ENCODE measurements at regions not wholly inside any gene's neighbourhood (a gene's known extent, or its start where the extent isn't known, plus 50 kb on each side); places are given as distances from the start of the nearest gene placed in this dataset.

DNA sequence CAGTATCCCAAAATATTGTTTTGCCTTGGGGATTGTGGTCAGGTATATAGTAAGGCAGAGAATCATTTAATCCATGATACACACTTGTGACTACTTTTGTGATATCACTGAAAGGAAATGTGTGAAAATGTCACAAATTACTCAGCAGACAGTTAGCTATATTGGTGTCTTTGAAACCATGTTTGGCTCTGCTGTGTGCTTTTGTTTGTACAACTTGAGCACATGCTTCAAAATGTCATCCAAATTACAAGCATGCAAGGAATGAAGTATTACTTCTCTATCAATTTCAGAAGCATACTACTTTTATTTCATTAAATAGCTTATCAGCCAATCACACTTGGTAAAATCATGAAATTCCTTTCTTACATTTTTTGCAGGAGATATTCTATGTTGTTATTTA lies 619.0 kb upstream of the AGTR1 start:
- no peak for TF ChIP-seq POLR2A (IDR thresholded peaks at IDR 0.05)
- TF ChIP-seq, protein P1, sequence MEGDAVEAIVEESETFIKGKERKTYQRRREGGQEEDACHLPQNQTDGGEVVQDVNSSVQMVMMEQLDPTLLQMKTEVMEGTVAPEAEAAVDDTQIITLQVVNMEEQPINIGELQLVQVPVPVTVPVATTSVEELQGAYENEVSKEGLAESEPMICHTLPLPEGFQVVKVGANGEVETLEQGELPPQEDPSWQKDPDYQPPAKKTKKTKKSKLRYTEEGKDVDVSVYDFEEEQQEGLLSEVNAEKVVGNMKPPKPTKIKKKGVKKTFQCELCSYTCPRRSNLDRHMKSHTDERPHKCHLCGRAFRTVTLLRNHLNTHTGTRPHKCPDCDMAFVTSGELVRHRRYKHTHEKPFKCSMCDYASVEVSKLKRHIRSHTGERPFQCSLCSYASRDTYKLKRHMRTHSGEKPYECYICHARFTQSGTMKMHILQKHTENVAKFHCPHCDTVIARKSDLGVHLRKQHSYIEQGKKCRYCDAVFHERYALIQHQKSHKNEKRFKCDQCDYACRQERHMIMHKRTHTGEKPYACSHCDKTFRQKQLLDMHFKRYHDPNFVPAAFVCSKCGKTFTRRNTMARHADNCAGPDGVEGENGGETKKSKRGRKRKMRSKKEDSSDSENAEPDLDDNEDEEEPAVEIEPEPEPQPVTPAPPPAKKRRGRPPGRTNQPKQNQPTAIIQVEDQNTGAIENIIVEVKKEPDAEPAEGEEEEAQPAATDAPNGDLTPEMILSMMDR (IDR thresholded peaks at IDR 0.05 in 8 of 11, conservative IDR thresholded peaks at IDR 0.05 in 3 of 11), result no peak
